Stomach (tissue), 8 donors: ENCODE measurements at regions not wholly inside any gene's neighbourhood (a gene's known extent, or its start where the extent isn't known, plus 50 kb on each side); places are given as distances from the start of the nearest gene placed in this dataset.

Experiments used
- DNase-seq, 2 donors: peaks; one replicate each; pipeline versions ENCODE4 v3.0.0 to v3.0.0-alpha.2; 2013 to 2019
- H3K27ac ChIP-seq, 5 donors: fragments of 200-600 bp in 4 of 5; sonication (generic) in 4 of 5; one replicate each; pipeline ENCODE4 v1.5.1; 2013 to 2019; ENCODE audit warnings: mild to moderate bottlenecking in 1 of 5, moderate library complexity in 1 of 5
- H3K27me3 ChIP-seq, 3 donors: fragments of 200-600 bp; sonication (generic); one replicate each; pipeline ENCODE4 v1.5.1; 2017 to 2019; ENCODE audit warnings: mixed run types in 1 of 3
- H3K36me3 ChIP-seq, 4 donors: fragments of 200-600 bp; sonication (generic); 1 replicate in 3 of 4; 2 replicates in 1 of 4; pipeline ENCODE4 v1.5.1; 2016 to 2019
- H3K4me1 ChIP-seq, 4 donors: fragments of 200-600 bp; sonication (generic); one replicate each; pipeline ENCODE4 v1.5.1; 2016 to 2019
- H3K4me3 ChIP-seq, 4 donors: fragments of 200-600 bp; sonication (generic) in 3 of 4; one replicate each; pipeline ENCODE4 v1.5.1; 2016 to 2019; ENCODE audit warnings: mild to moderate bottlenecking in 1 of 4
- H3K9me3 ChIP-seq, 4 donors: fragments of 200-600 bp; sonication (generic); one replicate each; pipeline ENCODE4 v1.5.1; 2016 to 2019
- EP300 ChIP-seq: sonication (generic); formaldehyde crosslinking; IDR thresholded peaks from one replicate; pipeline ENCODE4 v1.6.1; 2017; ENCODE audit warnings: antibody characterized with exemption
- POLR2A ChIP-seq, 4 donors: fragments of 450-650 bp; IDR thresholded peaks; one replicate each; pipeline ENCODE4 v1.6.1; 2016; ENCODE audit warnings: antibody characterized with exemption in 4 of 4, control low read depth in 2 of 4, mild to moderate bottlenecking in 1 of 4, moderate library complexity in 1 of 4
- POLR2AphosphoS5 ChIP-seq, 3 donors: sonication (generic); formaldehyde crosslinking; IDR thresholded peaks; one replicate each; pipeline ENCODE4 v1.6.1; 2016; ENCODE audit warnings: antibody characterized with exemption in 3 of 3
- WGBS, 5 donors: extraction: QIAGEN DNeasy Blood & Tissue Kit in 3 of 5; methylation state at CpG; one replicate each; pipeline versions ENCODE4 v1.1.5 to v1.1.7; 2013 to 2018; 5-methylcytosine and 5-hydroxymethylcytosine counted together
- intact Hi-C: fragments of 100-400 bp; cut with DNase I; formaldehyde crosslinking; loops from one replicate; pipeline ENCODE4 v1.15.1; 2023; ENCODE audit warnings: low total_unique reads
- TF ChIP-seq, protein P1 (sequence below), 7 experiments: fragments of 450-650 bp in 4 of 7; fragments of 200-600 bp in 3 of 7; sonication (generic) in 3 of 7; IDR thresholded peaks; one replicate each; pipeline ENCODE4 v1.5.1; 2016 to 2019; ENCODE audit warnings: antibody characterized with exemption in 7 of 7, control low read depth in 2 of 7, mild to moderate bottlenecking in 1 of 7
- donor health status: healthy with polysubstance abuse.
- donor health status: Bipolar disorder and iron deficiency.
- donor health status: healthy.

- intact Hi-C loops: no loop called here
- WGBS, 5 donors: 89 to 100% (median 92%) methylated on average over 2 of the region's 2 CpGs
- no peak for TF ChIP-seq POLR2A (IDR thresholded peaks at IDR 0.05)
- TF ChIP-seq EP300: no peak
- TF ChIP-seq, protein P1, sequence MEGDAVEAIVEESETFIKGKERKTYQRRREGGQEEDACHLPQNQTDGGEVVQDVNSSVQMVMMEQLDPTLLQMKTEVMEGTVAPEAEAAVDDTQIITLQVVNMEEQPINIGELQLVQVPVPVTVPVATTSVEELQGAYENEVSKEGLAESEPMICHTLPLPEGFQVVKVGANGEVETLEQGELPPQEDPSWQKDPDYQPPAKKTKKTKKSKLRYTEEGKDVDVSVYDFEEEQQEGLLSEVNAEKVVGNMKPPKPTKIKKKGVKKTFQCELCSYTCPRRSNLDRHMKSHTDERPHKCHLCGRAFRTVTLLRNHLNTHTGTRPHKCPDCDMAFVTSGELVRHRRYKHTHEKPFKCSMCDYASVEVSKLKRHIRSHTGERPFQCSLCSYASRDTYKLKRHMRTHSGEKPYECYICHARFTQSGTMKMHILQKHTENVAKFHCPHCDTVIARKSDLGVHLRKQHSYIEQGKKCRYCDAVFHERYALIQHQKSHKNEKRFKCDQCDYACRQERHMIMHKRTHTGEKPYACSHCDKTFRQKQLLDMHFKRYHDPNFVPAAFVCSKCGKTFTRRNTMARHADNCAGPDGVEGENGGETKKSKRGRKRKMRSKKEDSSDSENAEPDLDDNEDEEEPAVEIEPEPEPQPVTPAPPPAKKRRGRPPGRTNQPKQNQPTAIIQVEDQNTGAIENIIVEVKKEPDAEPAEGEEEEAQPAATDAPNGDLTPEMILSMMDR (IDR thresholded peaks at IDR 0.05): no peak
- TF ChIP-seq POLR2AphosphoS5 (IDR thresholded peaks at IDR 0.05): no peak
Measured at GRCh38 chr2:146987996-146988395, 856.8 kb upstream of the ACVR2A start.

GRCh38 chr2:146986161-146986560 lies 858.7 kb upstream of the ACVR2A start:
- no peak for DNase-seq
- intact Hi-C loops: no loop called here
- H3K27me3 ChIP-seq: no peaks in the 10 kb centered on the region

More at GRCh38 chr2:146987996-146988395, 856.8 kb upstream of the ACVR2A start:
- Histone ChIP-seq H3K27ac (no peak overlapping the region), H3K36me3 (no peaks in the 10 kb centered on the region), H3K4me3 (no peak overlapping the region), H3K27me3 (no peaks in the 10 kb centered on the region), H3K4me1 (no peaks in the 10 kb centered on the region), H3K9me3 (no peaks in the 10 kb centered on the region)
- no peak for DNase-seq

GRCh38 chr2:146985753-146986152 lies 859.1 kb upstream of the ACVR2A start:
- intact Hi-C loops: no loop called here
- TF ChIP-seq EP300 (no peak), POLR2A (IDR thresholded peaks at IDR 0.05) (no peak), POLR2AphosphoS5 (IDR thresholded peaks at IDR 0.05) (no peak)
- TF ChIP-seq, protein P1 (IDR thresholded peaks at IDR 0.05): no peak
- DNase-seq: no peak

More at GRCh38 chr2:146986161-146986560, 858.7 kb upstream of the ACVR2A start:
- no peaks in the 10 kb centered on the region for H3K36me3 ChIP-seq
- H3K4me1 ChIP-seq: no peaks in the 10 kb centered on the region
- no peak overlapping the region for H3K27ac ChIP-seq
- no peak for TF ChIP-seq POLR2AphosphoS5 (IDR thresholded peaks at IDR 0.05)
- no peak for TF ChIP-seq EP300
- no peak for TF ChIP-seq POLR2A (IDR thresholded peaks at IDR 0.05)
- TF ChIP-seq, protein P1 (IDR thresholded peaks at IDR 0.05): no peak
- no peak overlapping the region for H3K4me3 ChIP-seq
- WGBS, 5 donors: 55 to 69% (median 55%) methylated on average over 4 of the region's 4 CpGs
- H3K9me3 ChIP-seq: no peaks in the 10 kb centered on the region

GRCh38 chr2:146984014-146984413 lies 860.8 kb upstream of the ACVR2A start:
- Histone ChIP-seq H3K9me3 (peaks cover 0 to 6% (median 0%) of the 10 kb centered on the region in 4 donors), H3K27me3 (no peaks in the 10 kb centered on the region), H3K4me1 (no peaks in the 10 kb centered on the region), H3K4me3 (no peak overlapping the region), H3K36me3 (no peaks in the 10 kb centered on the region), H3K27ac (no peak overlapping the region)
- TF ChIP-seq, protein P1 (IDR thresholded peaks at IDR 0.05): no peak
- TF ChIP-seq POLR2A (IDR thresholded peaks at IDR 0.05): no peak
- TF ChIP-seq POLR2AphosphoS5 (IDR thresholded peaks at IDR 0.05): no peak
- DNase-seq: no peak
- intact Hi-C loops: no loop called here
- 75 to 88% (median 87%) methylated on average over 4 of the region's 4 CpGs for WGBS, 5 donors

More at GRCh38 chr2:146985753-146986152, 859.1 kb upstream of the ACVR2A start:
- no peaks in the 10 kb centered on the region for H3K36me3 ChIP-seq
- H3K4me1 ChIP-seq: no peaks in the 10 kb centered on the region
- H3K27me3 ChIP-seq: no peaks in the 10 kb centered on the region
- no peak overlapping the region for H3K4me3 ChIP-seq
- H3K27ac ChIP-seq: no peak overlapping the region
- no peaks in the 10 kb centered on the region for H3K9me3 ChIP-seq
- WGBS, 5 donors: 57 to 73% (median 65%) methylated on average over 2 of the region's 2 CpGs
